ENCODE measurements at regions not wholly inside any gene's neighbourhood (a gene's known extent, or its start where the extent isn't known, plus 50 kb on each side); places are given as distances from the start of the nearest gene placed in this dataset.

- DNase-seq, result no peak
Observed at GRCh38 chr3:17793542-17794195, 51.2 kb upstream of the TBC1D5 start.

All from occipital lobe (tissue), 1 donor.